Activated T-cell treated with anti-CD3 and anti-CD28 coated beads for 24 hours (primary cell): ENCODE measurements at regions not wholly inside any gene's neighbourhood (a gene's known extent, or its start where the extent isn't known, plus 50 kb on each side); places are given as distances from the start of the nearest gene placed in this dataset.
"Not testable (repeated sequence)": the region's sequence is repeated elsewhere in the genome, so short reads cannot be mapped to it uniquely, and the experiment has no call there.

ENCODE experiments used
- DNase-seq: peaks from one replicate; pipeline ENCODE4 v3.0.0-alpha.2; 2020; ENCODE audit warnings: low read depth

DNA sequence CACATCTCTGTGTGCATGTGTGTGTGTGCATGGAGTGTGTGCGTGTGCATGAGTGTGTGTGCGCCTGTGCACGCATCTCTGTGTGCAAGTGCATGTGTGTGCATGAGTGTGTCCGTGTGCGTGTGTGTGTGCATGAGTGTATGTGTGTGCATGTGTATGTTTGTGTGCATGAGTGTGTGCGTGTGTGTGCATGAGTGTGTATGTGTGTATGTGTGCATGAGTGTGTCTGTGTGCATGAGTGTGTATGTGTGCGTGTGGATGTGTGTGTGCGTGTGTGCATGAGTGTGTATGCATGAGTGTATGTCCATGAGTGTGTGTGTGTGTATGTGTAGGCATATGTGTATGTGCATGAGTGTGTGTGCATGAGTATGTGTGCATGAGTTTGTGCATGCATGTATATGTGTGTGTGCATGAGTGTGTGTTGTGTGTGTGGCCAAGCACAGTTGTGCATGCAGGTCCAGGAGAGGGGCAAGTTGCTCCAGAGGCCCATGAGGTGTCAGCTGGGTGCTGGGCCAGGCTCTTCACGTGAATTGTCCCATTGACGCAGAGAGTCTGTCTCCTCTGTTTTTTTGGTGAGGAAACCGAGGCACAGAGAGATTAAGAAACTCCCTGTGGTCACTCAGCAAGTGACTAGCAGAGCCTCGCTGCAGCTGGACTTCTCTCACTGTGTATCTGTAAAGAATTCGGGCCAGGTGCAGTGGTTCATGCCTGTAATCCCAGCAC, 75.5 kb downstream of the ASB1 start:
- DNase-seq = no peak

GRCh38 chr2:238502956-238503791, 76.4 kb downstream of the ASB1 start:
- no peak for DNase-seq

GRCh38 chr2:238504181-238504931, 77.6 kb downstream of the ASB1 start:
- DNase-seq = no peak

GRCh38 chr2:238505119-238505891, 78.6 kb downstream of the ASB1 start:
- DNase-seq = no peak

DNA sequence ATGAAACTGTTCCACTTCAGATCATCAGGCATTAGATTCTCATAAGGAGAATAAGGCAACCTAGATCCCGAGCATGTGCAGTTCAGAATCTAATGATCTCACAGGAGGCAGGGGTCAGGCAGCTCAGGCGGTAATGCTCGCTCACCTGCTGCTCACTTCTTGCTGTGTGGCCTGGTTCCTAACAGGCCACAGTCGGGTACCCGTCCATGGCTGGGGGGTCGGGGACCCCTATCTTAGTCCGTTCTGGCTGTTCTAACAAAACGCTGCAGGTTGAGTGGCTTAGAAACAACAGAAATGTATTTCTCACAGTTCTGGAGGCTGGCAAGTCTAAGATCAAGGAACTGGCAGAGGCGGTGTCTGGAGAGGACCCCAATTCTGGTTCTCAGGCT, 79.2 kb downstream of the ASB1 start:
- DNase-seq = no peak

- DNase-seq = no peak
These were observed 79.8 kb downstream of the ASB1 start for GRCh38 chr2:238506371-238507068.

DNA sequence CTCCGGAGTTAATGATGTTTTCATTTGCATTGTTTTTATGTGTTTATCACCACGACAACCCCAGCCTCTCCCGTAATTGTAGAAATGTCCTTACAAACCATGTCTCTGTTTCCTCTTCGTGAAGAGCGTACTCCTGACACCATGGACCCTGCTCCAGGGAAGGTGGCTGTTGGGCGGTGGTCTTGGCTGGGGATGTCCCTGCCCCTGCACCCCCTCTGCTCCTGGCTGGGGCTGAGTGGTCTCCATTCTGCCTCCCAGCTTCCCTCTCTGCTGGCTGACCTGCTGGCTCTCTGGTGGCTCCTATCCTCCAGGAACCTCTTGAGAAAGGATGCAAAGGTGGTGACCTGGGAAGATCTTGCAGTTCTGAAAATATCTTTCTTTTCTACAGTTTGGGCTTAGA, 81.1 kb downstream of the ASB1 start:
- DNase-seq = no peak

- no peak for DNase-seq
These were observed 82.6 kb downstream of the ASB1 start for GRCh38 chr2:238509151-238509835.

- DNase-seq = no peak
These were observed 83.2 kb downstream of the ASB1 start for GRCh38 chr2:238509903-238510302.

DNA sequence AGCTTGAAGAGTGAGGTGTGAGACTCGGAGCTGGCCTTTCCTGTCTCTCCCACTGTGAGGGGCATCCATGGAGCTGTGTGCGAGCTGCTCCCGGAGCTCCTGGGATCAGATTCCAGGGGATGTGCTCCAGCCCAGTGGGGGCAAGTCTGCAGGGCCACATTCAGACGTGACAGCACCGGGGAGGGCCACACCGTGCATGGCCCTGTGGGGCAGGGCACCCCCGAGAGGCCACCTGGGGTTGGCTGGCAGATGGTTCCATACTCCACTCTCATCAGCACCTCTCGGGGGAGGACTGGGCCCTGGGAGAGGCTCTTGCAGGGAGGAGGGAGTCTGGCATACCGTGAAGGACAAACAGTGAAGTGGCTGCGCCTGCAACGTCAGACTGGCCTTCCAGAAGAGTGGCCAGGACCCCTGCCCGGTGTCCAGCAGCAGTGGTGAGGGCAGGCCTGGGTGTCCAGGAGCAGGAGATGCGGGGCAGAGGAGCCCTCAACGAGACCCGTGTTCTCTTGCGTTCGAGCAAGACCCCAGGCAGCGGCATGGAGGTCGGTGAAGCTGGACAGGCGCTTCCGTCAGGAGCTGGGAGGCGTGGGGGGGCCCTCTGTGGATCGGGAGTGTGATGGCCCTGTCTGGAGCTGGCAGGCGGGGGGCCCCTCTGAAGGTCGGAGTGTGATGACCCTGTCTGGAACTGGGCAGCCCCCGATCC, 84.3 kb downstream of the ASB1 start:
- no peak for DNase-seq

GRCh38 chr2:238511614-238511950, 84.9 kb downstream of the ASB1 start:
- DNase-seq = no peak

DNA sequence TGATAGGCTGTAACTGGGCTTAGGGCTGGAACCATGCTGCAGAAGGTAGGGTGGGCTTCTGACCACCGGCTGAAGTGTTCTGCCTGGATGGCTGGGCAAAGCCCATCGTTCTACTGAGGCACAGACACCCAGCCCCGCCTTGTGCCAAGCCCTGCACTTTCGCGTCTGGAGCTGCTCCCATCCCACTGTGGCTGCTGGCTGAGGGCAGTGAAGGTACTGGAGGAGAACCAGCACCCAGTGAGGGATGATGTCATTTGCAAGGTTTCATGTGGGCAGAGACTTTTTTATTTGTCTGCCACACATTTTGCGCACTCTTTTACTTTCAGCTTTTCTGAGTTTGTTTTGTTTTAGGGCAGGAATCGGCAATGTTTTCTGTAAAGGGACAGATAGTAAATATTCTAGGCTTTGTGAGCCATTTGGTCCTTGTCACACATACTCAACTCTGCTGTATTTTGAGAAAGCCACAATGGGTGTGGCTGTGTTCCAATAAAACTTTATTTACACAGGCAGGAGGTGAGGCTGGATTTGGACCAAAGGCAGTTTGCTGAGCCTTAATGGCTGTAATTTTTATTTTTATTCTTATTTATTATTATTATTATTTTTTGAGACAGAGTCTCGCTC, 85.6 kb downstream of the ASB1 start:
- no peak for DNase-seq

DNA sequence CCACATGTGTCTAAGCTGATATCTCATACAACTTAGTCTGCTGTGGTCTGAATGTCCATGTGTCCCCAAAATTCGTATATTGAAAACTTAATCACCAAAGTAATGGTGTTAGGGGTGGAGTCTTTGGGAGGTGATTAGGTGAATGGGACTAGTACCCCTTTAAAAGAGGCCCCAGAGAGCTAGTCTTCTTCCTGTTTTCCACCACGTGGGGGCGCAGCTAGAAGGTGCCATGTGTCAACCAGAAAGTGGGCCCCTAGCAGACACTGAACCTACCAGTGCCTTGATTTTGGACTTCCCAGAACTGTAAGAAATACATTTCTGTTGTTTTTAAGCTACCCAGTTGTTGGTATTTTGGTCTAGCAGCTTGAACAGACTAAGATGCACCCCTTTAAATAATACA, 86.6 kb downstream of the ASB1 start:
- peak; percentile 11 for DNase-seq

- DNase-seq = not testable (repeated sequence)
These were observed 87.3 kb downstream of the ASB1 start for GRCh38 chr2:238514024-238514423.

DNA sequence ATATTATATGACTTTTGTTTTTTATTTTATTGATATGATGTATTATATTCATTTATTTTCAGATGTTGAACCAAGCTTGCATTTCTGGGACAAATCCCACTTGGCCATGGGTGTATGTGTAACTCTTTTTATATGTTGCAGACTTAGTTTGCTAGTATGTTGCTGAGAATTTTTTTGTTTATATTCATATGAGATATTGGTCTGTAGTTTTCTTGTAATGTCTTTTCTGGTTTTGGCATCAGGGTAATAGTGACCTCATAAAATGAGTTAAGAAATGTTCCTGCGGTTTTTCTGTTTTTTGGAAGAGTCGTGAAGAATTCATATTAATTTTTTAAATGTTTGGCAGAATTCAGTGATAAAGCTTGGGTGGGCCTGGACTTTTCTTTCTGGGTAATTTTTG, 88.7 kb downstream of the ASB1 start:
- no peak for DNase-seq

DNA sequence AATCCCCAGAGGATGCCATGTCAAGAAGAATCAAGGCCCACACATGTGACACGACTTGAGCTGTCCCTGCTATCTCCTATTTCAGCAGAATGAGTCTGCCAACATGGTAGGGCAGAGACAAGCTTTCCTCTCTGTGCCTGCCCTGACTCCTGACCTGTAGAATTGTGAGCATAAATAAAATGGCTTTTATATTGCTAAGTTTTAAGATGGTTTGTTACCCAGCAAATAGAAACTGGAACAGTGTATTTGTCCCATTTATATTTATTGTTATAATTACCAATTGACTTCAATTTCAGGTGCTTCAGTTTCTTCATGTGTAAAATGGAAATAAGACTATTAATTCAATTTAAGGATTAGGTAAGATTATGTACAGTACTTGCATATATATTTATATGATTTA, 90.5 kb downstream of the ASB1 start:
- no peak for DNase-seq

- DNase-seq = no peak
These were observed 91.6 kb downstream of the ASB1 start for GRCh38 chr2:238518172-238518820.

DNA sequence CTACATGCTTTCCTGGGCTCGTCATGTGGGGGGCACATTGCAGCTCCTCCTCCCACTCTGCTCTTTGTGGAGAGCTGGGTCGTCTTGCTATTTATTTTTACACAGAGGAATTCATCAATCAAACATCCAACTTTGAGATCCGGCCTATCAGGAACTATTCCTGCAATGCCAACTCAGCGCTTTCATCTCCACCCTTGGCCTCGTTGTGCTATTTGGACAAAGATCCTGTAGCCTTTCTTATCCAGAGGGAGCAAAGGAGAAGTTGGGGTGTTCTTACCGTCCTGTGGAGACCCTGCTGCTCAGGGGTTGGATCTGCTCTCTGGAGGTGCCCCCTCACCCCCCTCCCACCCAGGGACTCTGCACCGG, 92.1 kb downstream of the ASB1 start:
- DNase-seq = no peak

GRCh38 chr2:238520359-238520886, 93.7 kb downstream of the ASB1 start:
- DNase-seq = no peak
